Spleen (tissue), 11 donors: ENCODE measurements at regions not wholly inside any gene's neighbourhood (a gene's known extent, or its start where the extent isn't known, plus 50 kb on each side); places are given as distances from the start of the nearest gene placed in this dataset.

ENCODE experiments used
- DNase-seq: peaks from one replicate; pipeline ENCODE4 v3.0.0-alpha.2; 2020
- H3K27ac ChIP-seq, 8 donors: fragments of 200-600 bp; sonication (generic) in 7 of 8; 1 replicate in 4 of 8; 2 replicates in 4 of 8; pipeline versions ENCODE4 v1.5.0 to v1.8.0; 2016 to 2021; ENCODE audit warnings: inconsistent platforms in 4 of 8, mild to moderate bottlenecking in 4 of 8, moderate library complexity in 1 of 8
- H3K27me3 ChIP-seq, 7 donors: fragments of 200-600 bp; sonication (generic) in 6 of 7; replicated peaks in 1 of 7; 1 replicate in 4 of 7; 2 replicates in 3 of 7; pipeline versions ENCODE4 v1.5.0 to v1.8.0; 2016 to 2021; ENCODE audit warnings: inconsistent platforms in 3 of 7, mild to moderate bottlenecking in 1 of 7
- H3K36me3 ChIP-seq, 6 donors: fragments of 200-600 bp; sonication (generic) in 5 of 6; 1 replicate in 4 of 6; 2 replicates in 2 of 6; pipeline versions ENCODE4 v1.5.0 to v1.8.0; 2016 to 2021; ENCODE audit warnings: inconsistent platforms in 2 of 6
- H3K4me1 ChIP-seq, 6 donors: fragments of 200-600 bp; sonication (generic) in 5 of 6; 1 replicate in 3 of 6; 2 replicates in 3 of 6; pipeline versions ENCODE4 v1.5.0 to v1.8.0; 2016 to 2021; ENCODE audit warnings: inconsistent platforms in 3 of 6
- H3K4me3 ChIP-seq, 8 donors: fragments of 200-600 bp; sonication (generic) in 7 of 8; 1 replicate in 4 of 8; 2 replicates in 4 of 8; pipeline versions ENCODE4 v1.5.0 to v1.8.0; 2016 to 2021; ENCODE audit warnings: inconsistent platforms in 4 of 8, mild to moderate bottlenecking in 4 of 8, moderate library complexity in 2 of 8
- H3K9me3 ChIP-seq, 8 donors: fragments of 200-600 bp; sonication (generic) in 7 of 8; 1 replicate in 4 of 8; 2 replicates in 4 of 8; pipeline versions ENCODE4 v1.5.0 to v1.8.0; 2016 to 2021; ENCODE audit warnings: inconsistent platforms in 4 of 8
- POLR2A ChIP-seq, 3 donors: fragments of 450-650 bp; IDR thresholded peaks; one replicate each; pipeline ENCODE4 v1.5.1; 2017; ENCODE audit warnings: antibody characterized with exemption in 3 of 3, mild to moderate bottlenecking in 1 of 3
- POLR2AphosphoS5 ChIP-seq, 3 donors: sonication (generic); formaldehyde crosslinking; IDR thresholded peaks; one replicate each; pipeline ENCODE4 v1.5.1; 2017; ENCODE audit warnings: antibody characterized with exemption in 3 of 3
- WGBS, 5 donors: extraction: QIAGEN DNeasy Blood & Tissue Kit in 3 of 5; methylation state at CpG; one replicate each; pipeline versions ENCODE4 v1.1.5 to v1.1.7; 2013 to 2018; 5-methylcytosine and 5-hydroxymethylcytosine counted together
- intact Hi-C: fragments of 100-400 bp; cut with DNase I; formaldehyde crosslinking; loops from one replicate; pipeline ENCODE4 v1.15.0; 2023; ENCODE audit warnings: low total_unique reads
- TF ChIP-seq, protein P1 (sequence below), 11 experiments: fragments of 200-600 bp in 7 of 11; fragments of 450-650 bp in 4 of 11; sonication (generic) in 4 of 11; IDR thresholded peaks in 8 of 11; conservative IDR thresholded peaks in 3 of 11; 1 replicate in 7 of 11; 2 replicates in 4 of 11; pipeline versions ENCODE4 v1.4.0 to v1.8.0; 2016 to 2021; ENCODE audit warnings: antibody characterized with exemption in 11 of 11, inconsistent platforms in 4 of 11, mild to moderate bottlenecking in 1 of 11
- donor health status: healthy with polysubstance abuse.
- donor health status: DM: no; HTN: no; CAD: no; lungs with moderate emphysema.
- donor health status: DM: no; HTN: no; CAD: no.
- donor health status: Bipolar disorder and iron deficiency.
- donor health status: healthy.
- donor health status: DM: no; HTN: no; CAD: no.
- donor health status: DM: yes; HTN: yes; CAD: no.

DNA sequence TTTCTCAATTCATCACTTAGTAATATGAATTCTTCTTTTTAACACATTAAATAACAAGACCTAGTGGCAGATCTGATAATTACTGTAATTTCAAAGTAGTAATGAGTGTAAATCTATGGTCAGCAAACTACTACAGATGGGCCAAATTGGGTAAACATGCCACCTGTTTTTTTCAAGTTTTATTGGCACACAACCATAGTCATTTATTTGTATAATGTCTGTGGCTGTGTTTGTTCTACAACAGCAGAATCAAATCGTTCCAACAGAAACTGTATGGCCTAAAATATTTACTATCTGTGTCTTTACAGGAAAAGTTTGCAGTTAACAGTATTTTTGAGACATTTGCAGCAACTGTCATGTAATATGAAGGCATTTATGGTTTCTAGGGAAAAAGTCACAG is 86.1 kb upstream of the EYA2 start:
- no peaks in the 10 kb centered on the region for H3K9me3 ChIP-seq
- H3K36me3 ChIP-seq: no peaks in the 10 kb centered on the region
- WGBS, 5 donors: 56 to 72% (median 60%) methylated on average over 1 of the region's 1 CpG
- peaks cover 0 to 55% (median 22%) of the 10 kb centered on the region in 7 donors for H3K27me3 ChIP-seq
- H3K4me3 ChIP-seq: no peak overlapping the region
- no peak for DNase-seq
- no peak overlapping the region for H3K27ac ChIP-seq
- intact Hi-C loops: no loop called here
- TF ChIP-seq POLR2AphosphoS5 (IDR thresholded peaks at IDR 0.05): no peak
- TF ChIP-seq POLR2A (IDR thresholded peaks at IDR 0.05): no peak
- TF ChIP-seq, protein P1, sequence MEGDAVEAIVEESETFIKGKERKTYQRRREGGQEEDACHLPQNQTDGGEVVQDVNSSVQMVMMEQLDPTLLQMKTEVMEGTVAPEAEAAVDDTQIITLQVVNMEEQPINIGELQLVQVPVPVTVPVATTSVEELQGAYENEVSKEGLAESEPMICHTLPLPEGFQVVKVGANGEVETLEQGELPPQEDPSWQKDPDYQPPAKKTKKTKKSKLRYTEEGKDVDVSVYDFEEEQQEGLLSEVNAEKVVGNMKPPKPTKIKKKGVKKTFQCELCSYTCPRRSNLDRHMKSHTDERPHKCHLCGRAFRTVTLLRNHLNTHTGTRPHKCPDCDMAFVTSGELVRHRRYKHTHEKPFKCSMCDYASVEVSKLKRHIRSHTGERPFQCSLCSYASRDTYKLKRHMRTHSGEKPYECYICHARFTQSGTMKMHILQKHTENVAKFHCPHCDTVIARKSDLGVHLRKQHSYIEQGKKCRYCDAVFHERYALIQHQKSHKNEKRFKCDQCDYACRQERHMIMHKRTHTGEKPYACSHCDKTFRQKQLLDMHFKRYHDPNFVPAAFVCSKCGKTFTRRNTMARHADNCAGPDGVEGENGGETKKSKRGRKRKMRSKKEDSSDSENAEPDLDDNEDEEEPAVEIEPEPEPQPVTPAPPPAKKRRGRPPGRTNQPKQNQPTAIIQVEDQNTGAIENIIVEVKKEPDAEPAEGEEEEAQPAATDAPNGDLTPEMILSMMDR (IDR thresholded peaks at IDR 0.05 in 8 of 11, conservative IDR thresholded peaks at IDR 0.05 in 3 of 11): no peak
- no peaks in the 10 kb centered on the region for H3K4me1 ChIP-seq

- Histone ChIP-seq H3K36me3 (no peaks in the 10 kb centered on the region), H3K27me3 (peaks cover 0 to 55% (median 22%) of the 10 kb centered on the region in 7 donors), H3K9me3 (no peaks in the 10 kb centered on the region), H3K4me3 (no peak overlapping the region), H3K27ac (no peak overlapping the region), H3K4me1 (no peaks in the 10 kb centered on the region)
- WGBS, 5 donors: 70 to 90% (median 88%) methylated on average over 12 of the region's 12 CpGs
- TF ChIP-seq POLR2A (IDR thresholded peaks at IDR 0.05) (no peak), POLR2AphosphoS5 (IDR thresholded peaks at IDR 0.05) (no peak)
- TF ChIP-seq, protein P1 (IDR thresholded peaks at IDR 0.05 in 8 of 11, conservative IDR thresholded peaks at IDR 0.05 in 3 of 11): no peak
- no peak for DNase-seq
- intact Hi-C loops: no loop called here
Measured at GRCh38 chr20:46809706-46810360, 84.8 kb upstream of the EYA2 start.

- Histone ChIP-seq H3K27me3 (peaks cover 0 to 63% (median 22%) of the 10 kb centered on the region in 7 donors), H3K4me1 (no peaks in the 10 kb centered on the region), H3K9me3 (no peaks in the 10 kb centered on the region), H3K4me3 (no peak overlapping the region), H3K27ac (no peak overlapping the region), H3K36me3 (no peaks in the 10 kb centered on the region)
- TF ChIP-seq, protein P1 (IDR thresholded peaks at IDR 0.05 in 8 of 11, conservative IDR thresholded peaks at IDR 0.05 in 3 of 11): no peak
- TF ChIP-seq POLR2A (IDR thresholded peaks at IDR 0.05) (no peak), POLR2AphosphoS5 (IDR thresholded peaks at IDR 0.05) (no peak)
- no peak for DNase-seq
- WGBS, 5 donors: 60 to 73% (median 67%) methylated on average over 17 to 20 of the region's 20 CpGs
- intact Hi-C loops: no loop called here
Measured at GRCh38 chr20:46810448-46811223, 84.0 kb upstream of the EYA2 start.
